ENCODE measurements at regions not wholly inside any gene's neighbourhood (a gene's known extent, or its start where the extent isn't known, plus 50 kb on each side); places are given as distances from the start of the nearest gene placed in this dataset.

DNA sequence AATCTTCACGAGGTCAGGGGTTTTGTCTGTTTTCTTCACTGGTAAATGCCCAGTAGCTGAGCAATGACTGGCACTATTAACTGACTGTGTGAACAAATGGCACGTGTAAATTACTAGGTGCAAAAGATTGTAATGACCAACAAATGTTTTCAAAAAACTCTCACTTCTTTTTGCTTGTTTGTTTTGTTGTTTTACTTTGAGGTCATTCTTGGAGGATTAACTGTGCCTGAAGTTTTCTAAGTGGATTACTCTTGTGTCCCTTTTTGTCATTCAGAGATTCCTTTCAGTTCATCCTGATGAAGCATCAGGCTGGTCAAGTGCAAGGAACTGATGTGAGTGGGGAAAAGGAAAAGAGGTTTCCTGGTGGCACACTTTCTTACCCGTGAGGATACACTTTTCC, 74.4 kb upstream of the PPP1R3C start:
- Mint-ChIP-seq H3K4me3 (no peak overlapping the region), H3K27ac (no peak overlapping the region), H3K27me3 (peaks cover 26% of the 10 kb centered on the region), H3K36me3 (ENCODE audit: low read depth) (no peaks in the 10 kb centered on the region), H3K4me1 (no peaks in the 10 kb centered on the region)
- DNase-seq = no peak
- ATAC-seq = no peak
- H3K9me3 ChIP-seq (ENCODE audit: control insufficient read depth, low read length, poor library complexity, severe bottlenecking) = no peaks in the 10 kb centered on the region

DNA sequence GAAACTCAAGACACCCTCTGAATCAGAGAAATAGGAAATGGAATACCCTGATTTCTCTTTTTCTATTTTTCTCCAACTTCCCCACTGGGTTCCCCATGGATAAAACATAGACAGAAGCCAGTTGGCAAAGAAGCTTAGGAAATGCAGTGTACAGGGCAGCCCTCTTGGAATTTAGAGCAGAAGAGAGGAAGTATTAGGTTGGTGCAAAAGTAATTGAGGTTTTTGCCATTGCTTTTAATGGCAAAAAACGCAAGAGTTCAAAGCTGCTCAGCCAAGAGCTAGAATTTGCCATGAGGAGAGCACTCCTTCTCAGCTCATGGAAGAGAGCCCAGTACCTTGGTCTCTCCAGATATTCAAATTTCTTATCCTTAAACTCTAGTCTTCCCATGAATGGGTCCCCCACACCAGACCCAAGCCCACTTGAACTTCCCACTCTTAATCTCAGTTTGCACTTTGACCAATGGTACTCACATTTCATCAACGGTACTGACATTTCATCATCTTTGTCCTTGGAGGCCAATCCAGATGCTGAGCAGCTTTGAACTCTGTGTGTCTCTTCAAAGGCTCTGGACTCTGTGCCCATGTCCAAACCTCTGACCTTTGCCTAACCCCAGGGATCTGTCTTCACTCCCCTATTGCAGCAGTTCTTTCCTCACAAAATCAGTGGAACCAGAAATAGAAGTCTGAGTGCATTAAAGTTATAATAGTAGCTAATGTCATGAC, 73.2 kb upstream of the PPP1R3C start:
- no peaks in the 10 kb centered on the region for H3K4me1 Mint-ChIP-seq
- H3K4me3 Mint-ChIP-seq = no peak overlapping the region
- no peak for DNase-seq
- H3K27ac Mint-ChIP-seq = no peak overlapping the region
- no peak for ATAC-seq
- H3K27me3 Mint-ChIP-seq = peaks cover 21% of the 10 kb centered on the region
- no peaks in the 10 kb centered on the region for H3K36me3 Mint-ChIP-seq (ENCODE audit: low read depth)
- H3K9me3 ChIP-seq (ENCODE audit: control insufficient read depth, low read length, poor library complexity, severe bottlenecking) = no peaks in the 10 kb centered on the region

DNA sequence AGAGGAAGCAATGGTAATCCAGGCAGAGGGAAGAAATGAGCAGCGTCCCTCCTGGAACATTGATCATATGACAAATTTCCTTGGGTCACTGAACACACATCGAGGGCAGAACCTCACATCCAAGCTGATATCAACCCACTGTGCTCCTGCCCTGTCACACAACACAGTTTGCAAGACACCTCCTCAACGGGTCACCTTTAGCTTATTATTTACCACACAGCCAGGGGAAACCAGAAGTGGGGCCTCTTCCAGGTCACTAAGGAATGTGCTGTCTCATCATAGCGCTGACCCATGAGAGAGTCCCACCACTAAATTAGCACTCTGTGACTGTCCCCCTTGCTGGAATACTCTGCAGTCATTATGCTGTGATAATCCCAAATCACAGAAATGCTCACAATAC, 69.7 kb upstream of the PPP1R3C start:
- no peak overlapping the region for H3K4me3 Mint-ChIP-seq
- ATAC-seq = no peak
- no peak for DNase-seq

DNA sequence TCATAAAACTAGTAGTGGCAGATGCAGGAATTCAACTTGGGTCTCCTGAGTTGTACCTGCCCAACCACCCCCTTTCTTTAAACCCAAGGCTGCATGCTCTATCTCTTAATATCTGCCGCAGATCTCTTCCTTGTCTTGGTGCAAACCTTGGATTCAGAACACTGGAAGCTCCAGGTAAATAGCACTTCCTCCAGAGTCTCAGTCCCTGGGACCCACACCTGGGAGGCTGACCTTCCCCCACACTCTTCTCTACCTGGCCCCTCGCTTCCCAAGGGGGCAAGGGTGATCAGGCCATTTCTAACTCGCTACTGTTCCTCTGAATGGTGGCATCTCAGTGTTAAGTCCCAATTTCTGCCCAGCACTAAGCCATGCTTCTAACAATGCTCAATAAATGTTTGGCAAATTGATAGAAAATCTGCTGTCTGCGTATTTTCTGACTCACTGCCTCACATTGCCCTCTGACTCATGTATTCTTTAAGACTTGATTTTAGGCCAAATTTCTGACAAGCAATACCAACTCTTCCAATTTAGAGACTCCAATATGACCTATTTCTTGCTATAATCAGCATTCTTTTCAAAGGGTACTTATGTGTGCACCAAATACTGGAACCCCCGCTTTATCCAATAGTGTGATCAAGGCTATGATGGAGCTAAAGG, 68.0 kb upstream of the PPP1R3C start:
- ATAC-seq (no peak), DNase-seq (no peak)
- Mint-ChIP-seq H3K36me3 (ENCODE audit: low read depth) (no peaks in the 10 kb centered on the region), H3K4me1 (no peaks in the 10 kb centered on the region), H3K27me3 (peaks cover 18% of the 10 kb centered on the region), H3K27ac (no peak overlapping the region), H3K4me3 (no peak overlapping the region)
- H3K9me3 ChIP-seq (ENCODE audit: control insufficient read depth, low read length, poor library complexity, severe bottlenecking) = no peaks in the 10 kb centered on the region

More for the DNA sequence above, 69.7 kb upstream of the PPP1R3C start:
- peaks cover 25% of the 10 kb centered on the region for H3K27me3 Mint-ChIP-seq
- H3K27ac Mint-ChIP-seq = no peak overlapping the region
- no peaks in the 10 kb centered on the region for H3K4me1 Mint-ChIP-seq
- no peaks in the 10 kb centered on the region for H3K9me3 ChIP-seq (ENCODE audit: control insufficient read depth, low read length, poor library complexity, severe bottlenecking)
- no peaks in the 10 kb centered on the region for H3K36me3 Mint-ChIP-seq (ENCODE audit: low read depth)

DNA sequence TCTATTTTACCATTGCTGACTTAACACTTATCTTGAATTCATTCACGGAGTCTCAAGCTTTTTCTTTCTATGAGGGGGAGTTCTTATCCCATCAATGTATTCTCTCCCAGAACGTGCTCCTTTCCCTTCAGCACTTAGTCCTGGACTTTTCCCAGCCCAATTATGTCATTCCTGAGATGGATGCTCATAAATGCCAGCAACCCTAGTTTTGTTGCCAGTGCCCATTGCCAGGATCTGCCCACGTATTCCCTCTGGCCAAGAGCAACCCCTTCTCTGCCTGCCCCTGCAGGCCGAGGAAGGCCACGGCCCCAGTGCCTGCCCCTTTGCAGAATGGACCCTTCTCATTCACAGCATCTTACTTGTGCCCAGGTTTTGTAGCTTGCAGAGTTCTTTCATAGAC, 67.4 kb upstream of the PPP1R3C start:
- no peaks in the 10 kb centered on the region for H3K9me3 ChIP-seq (ENCODE audit: control insufficient read depth, low read length, poor library complexity, severe bottlenecking)
- Mint-ChIP-seq H3K4me1 (no peaks in the 10 kb centered on the region), H3K36me3 (ENCODE audit: low read depth) (no peaks in the 10 kb centered on the region), H3K4me3 (no peak overlapping the region), H3K27me3 (peaks cover 14% of the 10 kb centered on the region), H3K27ac (no peak overlapping the region)
- no peak for DNase-seq
- ATAC-seq = no peak

DNA sequence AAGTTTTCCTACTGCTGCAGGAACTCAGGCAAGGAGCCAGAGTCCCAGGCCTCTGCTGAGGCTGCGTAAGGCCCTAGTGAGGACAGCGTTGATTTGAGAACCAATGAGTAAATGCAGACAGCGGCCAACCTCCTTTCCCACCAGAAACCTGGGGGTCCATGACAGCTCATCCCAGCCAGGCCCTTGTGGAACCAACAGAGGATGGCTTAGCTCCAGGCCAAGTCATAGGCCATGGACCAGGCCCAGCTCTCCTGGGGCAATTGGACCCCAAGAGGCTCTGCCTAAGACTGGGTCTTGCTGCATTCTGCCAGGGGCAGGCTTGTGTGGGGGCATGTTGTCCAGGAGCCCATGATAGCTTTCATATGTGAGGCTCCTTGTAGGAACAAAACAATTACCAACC, 65.4 kb upstream of the PPP1R3C start:
- Mint-ChIP-seq H3K36me3 (ENCODE audit: low read depth) (no peaks in the 10 kb centered on the region), H3K27ac (no peak overlapping the region), H3K4me1 (peaks cover 2% of the 10 kb centered on the region), H3K4me3 (no peak overlapping the region), H3K27me3 (peaks cover 26% of the 10 kb centered on the region)
- ATAC-seq (no peak), DNase-seq (no peak)
- H3K9me3 ChIP-seq (ENCODE audit: control insufficient read depth, low read length, poor library complexity, severe bottlenecking) = no peaks in the 10 kb centered on the region

DNA sequence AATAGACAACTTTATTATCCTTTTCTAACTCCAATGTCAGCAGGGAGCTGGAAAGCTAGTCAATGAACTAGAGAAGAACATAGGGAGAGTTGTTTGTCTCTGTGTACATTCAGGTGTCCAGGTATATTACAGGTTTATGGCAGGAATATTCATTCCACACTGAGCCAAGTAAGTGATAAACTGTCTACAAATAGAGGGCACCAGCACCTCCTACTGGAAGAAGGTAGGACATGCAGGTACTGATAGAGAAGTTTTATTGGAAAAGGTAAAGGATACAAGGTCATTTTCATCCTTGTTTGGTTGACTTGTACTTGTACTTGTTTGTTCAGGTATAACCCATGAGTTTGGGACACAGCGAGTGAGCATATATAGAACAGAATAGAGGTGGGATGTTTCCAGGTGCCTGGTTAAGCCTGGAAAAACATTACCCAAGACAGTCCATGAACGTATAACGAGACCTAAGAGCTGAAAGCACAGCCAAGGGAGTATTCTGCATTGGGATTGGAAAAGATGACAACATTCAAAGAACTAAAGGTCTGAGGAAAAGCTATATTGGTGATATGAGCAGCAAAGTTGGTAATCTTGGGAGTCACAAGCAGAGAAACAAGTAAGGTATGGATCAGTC, 61.4 kb upstream of the PPP1R3C start:
- no peaks in the 10 kb centered on the region for H3K9me3 ChIP-seq (ENCODE audit: control insufficient read depth, low read length, poor library complexity, severe bottlenecking)
- ATAC-seq (no peak), DNase-seq (no peak)
- Mint-ChIP-seq H3K4me1 (peaks cover 11% of the 10 kb centered on the region), H3K4me3 (no peak overlapping the region), H3K36me3 (ENCODE audit: low read depth) (no peaks in the 10 kb centered on the region), H3K27me3 (peaks cover 19% of the 10 kb centered on the region), H3K27ac (no peak overlapping the region)

DNA sequence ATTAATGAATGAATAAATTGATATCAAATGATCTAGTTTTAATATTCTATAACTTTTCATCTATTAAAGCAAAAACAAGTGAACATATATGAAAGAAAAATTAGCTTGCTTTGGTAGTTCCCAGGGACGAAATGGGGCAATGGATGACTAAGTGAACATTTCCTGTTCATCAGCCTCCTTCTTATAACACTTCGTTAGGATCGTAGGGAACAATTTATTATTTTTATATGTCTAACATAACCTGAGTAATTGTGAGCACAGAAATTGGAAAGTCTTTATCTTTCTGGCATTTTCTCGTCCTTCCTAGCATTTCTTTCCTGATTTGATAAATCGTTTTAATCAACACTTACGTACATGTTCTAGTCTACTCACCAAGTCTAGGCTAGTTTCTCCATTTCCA, 59.1 kb upstream of the PPP1R3C start:
- ATAC-seq (no peak), DNase-seq (no peak)
- no peaks in the 10 kb centered on the region for H3K36me3 Mint-ChIP-seq (ENCODE audit: low read depth)
- H3K27ac Mint-ChIP-seq = no peak overlapping the region
- H3K4me1 Mint-ChIP-seq = peaks cover 11% of the 10 kb centered on the region
- peaks cover 19% of the 10 kb centered on the region for H3K27me3 Mint-ChIP-seq
- no peaks in the 10 kb centered on the region for H3K9me3 ChIP-seq (ENCODE audit: control insufficient read depth, low read length, poor library complexity, severe bottlenecking)
- no peak overlapping the region for H3K4me3 Mint-ChIP-seq

DNA sequence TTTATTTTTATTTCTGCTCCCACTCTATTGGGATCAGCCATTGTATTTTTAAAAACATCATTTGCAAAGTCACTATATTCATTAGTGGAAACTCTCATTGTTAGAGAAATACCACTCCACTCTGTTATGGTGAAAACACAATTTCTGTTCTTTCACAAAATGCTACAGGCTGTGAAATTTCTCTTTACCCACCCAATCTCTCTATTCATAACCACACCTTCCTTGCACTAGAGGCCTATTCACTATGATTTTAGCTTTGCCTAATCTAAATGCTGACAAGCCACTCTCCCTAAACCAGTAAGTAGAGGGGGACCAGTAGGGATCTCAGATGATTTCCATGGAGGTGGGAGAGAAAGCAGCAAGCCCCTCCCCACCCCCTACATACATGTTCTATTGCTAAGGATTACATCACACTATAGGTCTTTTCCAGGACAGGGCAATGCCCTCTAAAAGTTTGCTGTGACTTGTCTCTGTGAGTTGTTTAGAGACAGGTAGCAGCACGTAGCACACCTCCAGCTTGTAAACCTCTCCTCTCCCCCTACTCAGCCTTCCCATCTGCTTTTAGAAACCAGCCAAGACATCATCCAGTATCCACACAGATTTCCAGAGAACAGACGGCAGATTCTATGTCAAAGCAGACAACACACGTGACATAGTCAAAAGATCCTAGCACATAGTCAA, 58.3 kb upstream of the PPP1R3C start:
- ATAC-seq (no peak), DNase-seq (no peak)
- H3K9me3 ChIP-seq (ENCODE audit: control insufficient read depth, low read length, poor library complexity, severe bottlenecking) = no peaks in the 10 kb centered on the region
- Mint-ChIP-seq H3K36me3 (ENCODE audit: low read depth) (no peaks in the 10 kb centered on the region), H3K4me1 (peaks cover 11% of the 10 kb centered on the region), H3K27ac (no peak overlapping the region), H3K4me3 (no peak overlapping the region), H3K27me3 (peaks cover 25% of the 10 kb centered on the region)

DNA sequence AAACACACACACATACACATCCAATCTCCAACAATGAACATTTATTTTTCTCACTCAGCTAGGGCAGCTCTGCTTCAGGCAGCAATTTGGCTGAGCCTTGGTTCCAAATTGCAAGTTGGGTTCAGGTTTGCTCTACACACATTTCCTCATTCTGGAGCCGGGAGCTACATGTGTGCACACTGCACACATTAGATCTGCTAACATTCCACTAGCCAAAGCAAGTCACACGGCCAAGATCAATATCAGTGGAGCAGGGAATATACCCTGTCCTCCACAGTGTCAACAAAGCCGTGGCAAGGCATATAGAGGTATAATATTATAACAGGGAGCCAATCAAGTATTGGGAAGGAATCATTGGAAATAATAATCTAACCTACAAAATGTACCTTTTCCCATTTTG, 57.5 kb upstream of the PPP1R3C start:
- ATAC-seq (no peak), DNase-seq (no peak)
- Mint-ChIP-seq H3K4me3 (no peak overlapping the region), H3K4me1 (peaks cover 11% of the 10 kb centered on the region), H3K36me3 (ENCODE audit: low read depth) (no peaks in the 10 kb centered on the region), H3K27me3 (peaks cover 26% of the 10 kb centered on the region), H3K27ac (peak overlapping the region; percentile 67)
- H3K9me3 ChIP-seq (ENCODE audit: control insufficient read depth, low read length, poor library complexity, severe bottlenecking) = no peaks in the 10 kb centered on the region

DNA sequence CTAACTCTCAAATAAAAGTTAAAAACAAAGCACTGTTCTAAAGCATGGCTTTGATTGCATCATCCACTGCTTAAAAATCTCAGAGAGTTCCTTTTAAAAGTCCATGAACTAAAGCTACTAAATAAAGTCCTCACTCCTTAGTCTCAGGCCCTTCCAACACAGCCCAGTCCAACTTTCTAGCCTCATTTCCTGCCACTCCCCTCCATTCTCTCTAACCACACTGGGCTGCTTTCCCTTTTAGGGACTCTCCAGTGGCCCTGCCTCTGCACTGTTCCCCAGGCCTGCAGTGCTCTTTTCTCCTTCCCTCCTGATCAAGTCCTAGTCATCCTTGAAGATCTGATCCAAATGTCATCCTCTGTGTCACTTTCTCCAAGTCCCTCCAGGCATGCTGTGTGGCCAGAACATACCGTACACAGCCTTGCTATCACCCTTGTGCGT, 56.9 kb upstream of the PPP1R3C start:
- no peak for ATAC-seq
- H3K36me3 Mint-ChIP-seq (ENCODE audit: low read depth) = no peaks in the 10 kb centered on the region
- H3K4me1 Mint-ChIP-seq = peaks cover 13% of the 10 kb centered on the region
- no peaks in the 10 kb centered on the region for H3K9me3 ChIP-seq (ENCODE audit: control insufficient read depth, low read length, poor library complexity, severe bottlenecking)
- no peak overlapping the region for H3K4me3 Mint-ChIP-seq
- no peak for DNase-seq
- H3K27me3 Mint-ChIP-seq = peaks cover 22% of the 10 kb centered on the region
- peak overlapping the region; percentile 67 for H3K27ac Mint-ChIP-seq

DNA sequence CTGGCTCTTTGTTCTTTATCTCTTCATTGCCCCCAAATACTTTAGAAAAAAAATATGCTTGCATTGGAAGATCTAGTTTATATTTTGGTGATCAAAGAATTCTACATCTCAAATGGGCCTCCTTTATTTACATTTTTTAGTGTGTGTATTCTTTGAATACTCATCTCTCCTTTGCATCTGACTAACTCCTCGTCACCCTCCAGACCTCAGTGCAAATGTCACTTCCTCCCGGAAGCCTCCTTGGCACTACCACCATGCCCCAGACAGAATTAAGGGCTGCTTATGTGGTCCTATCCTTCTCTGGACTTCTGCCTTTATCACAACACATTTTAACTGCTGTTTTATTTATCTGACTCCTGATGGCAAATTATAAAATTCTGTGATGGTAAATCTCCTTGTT, 52.0 kb upstream of the PPP1R3C start:
- DNase-seq (no peak), ATAC-seq (no peak)
- peak overlapping the region; percentile 56 for H3K27ac Mint-ChIP-seq
- no peaks in the 10 kb centered on the region for H3K36me3 Mint-ChIP-seq (ENCODE audit: low read depth)
- no peak overlapping the region for H3K4me3 Mint-ChIP-seq
- no peaks in the 10 kb centered on the region for H3K9me3 ChIP-seq (ENCODE audit: control insufficient read depth, low read length, poor library complexity, severe bottlenecking)
- H3K4me1 Mint-ChIP-seq = peaks cover 13% of the 10 kb centered on the region
- H3K27me3 Mint-ChIP-seq = peaks cover 8% of the 10 kb centered on the region

DNA sequence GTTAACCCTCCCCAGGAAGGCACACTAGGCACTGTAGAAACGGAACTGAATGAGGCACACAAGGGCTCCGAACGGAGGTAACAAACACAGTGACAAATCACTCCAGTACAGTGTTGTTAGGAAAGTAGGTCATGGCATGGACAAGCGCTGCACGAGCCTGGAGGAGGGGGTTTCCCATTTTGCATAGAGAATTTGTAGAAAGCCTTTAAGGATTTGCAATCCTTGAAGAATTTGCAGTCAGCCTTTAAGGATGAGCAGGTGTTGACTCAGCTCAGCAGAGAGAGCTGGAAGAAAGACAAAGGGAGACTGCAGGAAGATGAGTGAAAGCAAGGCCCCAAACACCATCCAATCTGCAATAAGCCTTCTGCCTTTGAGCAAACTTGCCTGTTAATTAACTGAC, 51.1 kb upstream of the PPP1R3C start:
- ATAC-seq = peak; percentile 37
- H3K27ac Mint-ChIP-seq = peak overlapping the region; percentile 56
- no peaks in the 10 kb centered on the region for H3K9me3 ChIP-seq (ENCODE audit: control insufficient read depth, low read length, poor library complexity, severe bottlenecking)
- H3K27me3 Mint-ChIP-seq = peaks cover 8% of the 10 kb centered on the region
- no peaks in the 10 kb centered on the region for H3K36me3 Mint-ChIP-seq (ENCODE audit: low read depth)
- no peak for DNase-seq
- H3K4me1 Mint-ChIP-seq = peaks cover 11% of the 10 kb centered on the region
- H3K4me3 Mint-ChIP-seq = no peak overlapping the region

Data from T-helper 17 cell (primary cell).